Vagina (tissue), 2 donors: ENCODE measurements at regions not wholly inside any gene's neighbourhood (a gene's known extent, or its start where the extent isn't known, plus 50 kb on each side); places are given as distances from the start of the nearest gene placed in this dataset.

ENCODE experiments used
- DNase-seq, 2 donors: peaks; one replicate each; pipeline ENCODE4 v3.0.0-alpha.2; 2017; ENCODE audit errors: extremely low spot score in 2 of 2
- H3K27ac ChIP-seq: fragments of 200-600 bp; sonication (generic); one replicate; pipeline ENCODE4 v1.5.1; 2019
- H3K27me3 ChIP-seq: fragments of 200-600 bp; sonication (generic); one replicate; pipeline ENCODE4 v1.5.1; 2019
- H3K36me3 ChIP-seq, 2 donors: fragments of 200-600 bp; sonication (generic); one replicate each; pipeline ENCODE4 v1.5.1; 2017 to 2019
- H3K4me1 ChIP-seq: fragments of 200-600 bp; sonication (generic); one replicate; pipeline ENCODE4 v1.5.1; 2019
- H3K4me3 ChIP-seq, 2 donors: fragments of 200-600 bp; sonication (generic); 1 replicate in 1 of 2; 2 replicates in 1 of 2; pipeline ENCODE4 v1.5.1; 2016 to 2019
- H3K9me3 ChIP-seq: fragments of 200-600 bp; sonication (generic); one replicate; pipeline ENCODE4 v1.5.1; 2019
- CTCF ChIP-seq, 3 experiments: fragments of 450-650 bp in 2 of 3; fragments of 200-600 bp in 1 of 3; sonication (generic) in 1 of 3; IDR thresholded peaks; one replicate each; pipeline ENCODE4 v1.5.1; 2017 to 2019; ENCODE audit warnings: antibody characterized with exemption in 3 of 3, mild to moderate bottlenecking in 2 of 3, moderate library complexity in 2 of 3
- POLR2A ChIP-seq, 2 donors: fragments of 450-650 bp; IDR thresholded peaks; one replicate each; pipeline ENCODE4 v1.6.1; 2017; ENCODE audit warnings: antibody characterized with exemption in 2 of 2, mild to moderate bottlenecking in 2 of 2, moderate library complexity in 2 of 2
- POLR2AphosphoS5 ChIP-seq, 2 donors: sonication (generic); formaldehyde crosslinking; IDR thresholded peaks; one replicate each; pipeline ENCODE4 v1.9.0; 2017; ENCODE audit warnings: antibody characterized with exemption in 2 of 2, mild to moderate bottlenecking in 2 of 2, low read depth in 1 of 2; ENCODE audit not compliant: insufficient read depth in 1 of 2
- intact Hi-C: fragments of 100-400 bp; cut with DNase I; formaldehyde crosslinking; loops from one replicate; pipeline ENCODE4 v1.15.1; 2023

GRCh38 chr2:123864416-123864815, 160.7 kb upstream of the CNTNAP5 start:
- Histone ChIP-seq H3K4me3 (no peak overlapping the region), H3K9me3 (no peaks in the 10 kb centered on the region), H3K4me1 (no peaks in the 10 kb centered on the region), H3K36me3 (no peaks in the 10 kb centered on the region), H3K27me3 (no peaks in the 10 kb centered on the region), H3K27ac (no peak overlapping the region)
- TF ChIP-seq POLR2A (IDR thresholded peaks at IDR 0.05) (no peak), POLR2AphosphoS5 (IDR thresholded peaks at IDR 0.05; ENCODE audit: insufficient read depth in 1 of 2, low read depth in 1 of 2) (no peak)
- intact Hi-C loops = no loop called here
- no peak for DNase-seq

DNA sequence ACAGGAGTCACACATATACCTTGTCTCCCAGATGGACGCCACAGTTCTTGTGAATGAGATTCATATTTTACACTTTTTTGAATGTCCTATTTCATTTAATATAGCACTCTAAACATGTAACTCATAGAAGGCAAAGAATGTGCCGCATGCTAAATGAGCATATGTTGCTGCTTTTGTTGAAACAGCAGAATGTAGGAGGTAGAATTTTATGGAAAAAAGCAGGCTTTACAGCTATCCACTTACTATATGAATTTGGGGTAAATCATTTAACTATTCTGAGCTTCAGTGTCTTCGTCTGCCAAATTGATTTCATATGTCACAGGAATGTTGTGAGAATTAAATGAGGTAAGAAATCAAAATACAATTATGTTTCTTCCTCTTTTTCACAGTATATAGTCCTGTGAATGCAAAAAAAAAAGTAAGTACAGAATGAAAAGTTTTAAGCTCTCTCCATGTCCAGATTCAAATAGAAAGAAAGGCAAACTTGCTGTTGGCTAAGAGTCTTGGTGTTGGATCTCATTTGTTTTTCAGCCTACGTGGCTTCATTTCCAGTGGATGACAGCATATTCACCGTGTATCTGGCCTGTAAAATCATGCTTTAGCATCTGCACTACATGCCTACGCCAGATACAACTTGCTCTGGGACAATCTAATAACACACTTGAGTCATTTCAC, 154.7 kb upstream of the CNTNAP5 start:
- intact Hi-C loops = no loop called here
- H3K27ac ChIP-seq = no peak overlapping the region
- no peaks in the 10 kb centered on the region for H3K27me3 ChIP-seq
- no peak for DNase-seq
- no peaks in the 10 kb centered on the region for H3K4me1 ChIP-seq
- H3K4me3 ChIP-seq = no peak overlapping the region
- TF ChIP-seq CTCF (IDR thresholded peaks at IDR 0.05) = no peak
- no peak for TF ChIP-seq POLR2A (IDR thresholded peaks at IDR 0.05)
- TF ChIP-seq POLR2AphosphoS5 (IDR thresholded peaks at IDR 0.05; ENCODE audit: insufficient read depth in 1 of 2, low read depth in 1 of 2) = no peak
- H3K36me3 ChIP-seq = no peaks in the 10 kb centered on the region
- H3K9me3 ChIP-seq = no peaks in the 10 kb centered on the region

GRCh38 chr2:123870881-123871276, 154.2 kb upstream of the CNTNAP5 start:
- Histone ChIP-seq H3K27ac (no peak overlapping the region), H3K4me3 (no peak overlapping the region), H3K36me3 (no peaks in the 10 kb centered on the region), H3K27me3 (no peaks in the 10 kb centered on the region), H3K9me3 (no peaks in the 10 kb centered on the region), H3K4me1 (no peaks in the 10 kb centered on the region)
- intact Hi-C loops = no loop called here
- TF ChIP-seq CTCF (IDR thresholded peaks at IDR 0.05) = no peak
- TF ChIP-seq POLR2AphosphoS5 (IDR thresholded peaks at IDR 0.05; ENCODE audit: insufficient read depth in 1 of 2, low read depth in 1 of 2) = no peak
- no peak for TF ChIP-seq POLR2A (IDR thresholded peaks at IDR 0.05)
- DNase-seq = no peak

- no peaks in the 10 kb centered on the region for H3K9me3 ChIP-seq
- H3K4me3 ChIP-seq = no peak overlapping the region
- no peaks in the 10 kb centered on the region for H3K27me3 ChIP-seq
- intact Hi-C loops = no loop called here
- H3K4me1 ChIP-seq = no peaks in the 10 kb centered on the region
- no peak for DNase-seq
- TF ChIP-seq CTCF (IDR thresholded peaks at IDR 0.05) = no peak
- no peak for TF ChIP-seq POLR2A (IDR thresholded peaks at IDR 0.05)
- no peak for TF ChIP-seq POLR2AphosphoS5 (IDR thresholded peaks at IDR 0.05; ENCODE audit: insufficient read depth in 1 of 2, low read depth in 1 of 2)
- H3K27ac ChIP-seq = no peak overlapping the region
- no peaks in the 10 kb centered on the region for H3K36me3 ChIP-seq
Observed at GRCh38 chr2:123890148-123890547, 134.9 kb upstream of the CNTNAP5 start.

GRCh38 chr2:123894167-123894566, 130.9 kb upstream of the CNTNAP5 start:
- no peak for DNase-seq
- H3K27me3 ChIP-seq = no peaks in the 10 kb centered on the region
- no peaks in the 10 kb centered on the region for H3K4me1 ChIP-seq
- H3K4me3 ChIP-seq = no peak overlapping the region
- intact Hi-C loops = no loop called here
- no peaks in the 10 kb centered on the region for H3K36me3 ChIP-seq
- no peaks in the 10 kb centered on the region for H3K9me3 ChIP-seq
- H3K27ac ChIP-seq = no peak overlapping the region
- TF ChIP-seq POLR2AphosphoS5 (IDR thresholded peaks at IDR 0.05; ENCODE audit: insufficient read depth in 1 of 2, low read depth in 1 of 2) (no peak), POLR2A (IDR thresholded peaks at IDR 0.05) (no peak), CTCF (IDR thresholded peaks at IDR 0.05) (no peak)
